ENCODE measurements at regions not wholly inside any gene's neighbourhood (a gene's known extent, or its start where the extent isn't known, plus 50 kb on each side); places are given as distances from the start of the nearest gene placed in this dataset.

DNA sequence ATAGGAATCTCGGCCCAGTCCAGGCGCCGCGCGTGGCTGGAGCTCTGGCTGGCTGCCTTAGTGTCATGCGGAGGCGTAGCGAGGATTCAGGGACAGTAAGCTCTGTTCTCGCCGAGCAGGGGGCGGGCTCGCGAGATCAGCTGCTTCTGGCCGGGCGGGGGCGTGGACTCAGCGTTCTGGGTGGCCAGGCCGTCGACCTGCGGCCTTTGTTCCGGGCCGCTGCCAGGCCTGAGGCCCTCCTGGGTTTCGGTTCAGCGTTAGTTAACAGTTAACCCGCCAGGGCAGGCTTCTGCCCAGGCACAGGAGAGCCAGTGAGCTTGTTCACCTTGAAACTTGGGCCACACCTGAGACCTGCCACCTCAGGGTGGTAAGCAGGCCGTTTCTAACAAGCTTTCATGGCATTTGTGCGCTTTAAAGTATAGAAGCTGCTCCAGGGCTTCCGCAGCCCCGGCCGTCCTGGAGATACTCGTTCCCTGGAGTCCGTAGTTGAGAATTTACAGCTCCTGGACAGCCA is 332.2 kb upstream of the SGCG start:
- TF ChIP-seq, protein P1, sequence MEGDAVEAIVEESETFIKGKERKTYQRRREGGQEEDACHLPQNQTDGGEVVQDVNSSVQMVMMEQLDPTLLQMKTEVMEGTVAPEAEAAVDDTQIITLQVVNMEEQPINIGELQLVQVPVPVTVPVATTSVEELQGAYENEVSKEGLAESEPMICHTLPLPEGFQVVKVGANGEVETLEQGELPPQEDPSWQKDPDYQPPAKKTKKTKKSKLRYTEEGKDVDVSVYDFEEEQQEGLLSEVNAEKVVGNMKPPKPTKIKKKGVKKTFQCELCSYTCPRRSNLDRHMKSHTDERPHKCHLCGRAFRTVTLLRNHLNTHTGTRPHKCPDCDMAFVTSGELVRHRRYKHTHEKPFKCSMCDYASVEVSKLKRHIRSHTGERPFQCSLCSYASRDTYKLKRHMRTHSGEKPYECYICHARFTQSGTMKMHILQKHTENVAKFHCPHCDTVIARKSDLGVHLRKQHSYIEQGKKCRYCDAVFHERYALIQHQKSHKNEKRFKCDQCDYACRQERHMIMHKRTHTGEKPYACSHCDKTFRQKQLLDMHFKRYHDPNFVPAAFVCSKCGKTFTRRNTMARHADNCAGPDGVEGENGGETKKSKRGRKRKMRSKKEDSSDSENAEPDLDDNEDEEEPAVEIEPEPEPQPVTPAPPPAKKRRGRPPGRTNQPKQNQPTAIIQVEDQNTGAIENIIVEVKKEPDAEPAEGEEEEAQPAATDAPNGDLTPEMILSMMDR (IDR thresholded peaks at IDR 0.05) = no peak
- TF ChIP-seq JUND (IDR thresholded peaks at IDR 0.05) = no peak
- TF ChIP-seq SMC3 (IDR thresholded peaks at IDR 0.05; ENCODE audit: low read depth, low read length) = no peak
- no peak for TF ChIP-seq TCF12 (IDR thresholded peaks at IDR 0.05)
- TF ChIP-seq, protein P2, sequence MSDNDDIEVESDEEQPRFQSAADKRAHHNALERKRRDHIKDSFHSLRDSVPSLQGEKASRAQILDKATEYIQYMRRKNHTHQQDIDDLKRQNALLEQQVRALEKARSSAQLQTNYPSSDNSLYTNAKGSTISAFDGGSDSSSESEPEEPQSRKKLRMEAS (IDR thresholded peaks at IDR 0.05; ENCODE audit: low read depth) = no peak
- no peak for TF ChIP-seq GATA2 (CRISPR knock-in tag; IDR thresholded peaks at IDR 0.05)
- TF ChIP-seq RAD21 (IDR thresholded peaks at IDR 0.05; ENCODE audit: low read length) = no peak
- TF ChIP-seq NRF1 (IDR thresholded peaks at IDR 0.05; ENCODE audit: low read depth, low read length) = no peak
- TF ChIP-seq, protein P3, sequence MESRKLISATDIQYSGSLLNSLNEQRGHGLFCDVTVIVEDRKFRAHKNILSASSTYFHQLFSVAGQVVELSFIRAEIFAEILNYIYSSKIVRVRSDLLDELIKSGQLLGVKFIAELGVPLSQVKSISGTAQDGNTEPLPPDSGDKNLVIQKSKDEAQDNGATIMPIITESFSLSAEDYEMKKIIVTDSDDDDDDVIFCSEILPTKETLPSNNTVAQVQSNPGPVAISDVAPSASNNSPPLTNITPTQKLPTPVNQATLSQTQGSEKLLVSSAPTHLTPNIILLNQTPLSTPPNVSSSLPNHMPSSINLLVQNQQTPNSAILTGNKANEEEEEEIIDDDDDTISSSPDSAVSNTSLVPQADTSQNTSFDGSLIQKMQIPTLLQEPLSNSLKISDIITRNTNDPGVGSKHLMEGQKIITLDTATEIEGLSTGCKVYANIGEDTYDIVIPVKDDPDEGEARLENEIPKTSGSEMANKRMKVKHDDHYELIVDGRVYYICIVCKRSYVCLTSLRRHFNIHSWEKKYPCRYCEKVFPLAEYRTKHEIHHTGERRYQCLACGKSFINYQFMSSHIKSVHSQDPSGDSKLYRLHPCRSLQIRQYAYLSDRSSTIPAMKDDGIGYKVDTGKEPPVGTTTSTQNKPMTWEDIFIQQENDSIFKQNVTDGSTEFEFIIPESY (IDR thresholded peaks at IDR 0.05; ENCODE audit: borderline replicate concordance, low read depth) = no peak
- TF ChIP-seq FOXM1 (IDR thresholded peaks at IDR 0.05; ENCODE audit: low read depth) = no peak
- TF ChIP-seq POLR2AphosphoS5 (IDR thresholded peaks at IDR 0.05; ENCODE audit: low read depth, low read length) = no peak
- no peak for TF ChIP-seq TEAD4 (IDR thresholded peaks at IDR 0.05; ENCODE audit: borderline replicate concordance, insufficient read depth)
- TF ChIP-seq, protein P4, sequence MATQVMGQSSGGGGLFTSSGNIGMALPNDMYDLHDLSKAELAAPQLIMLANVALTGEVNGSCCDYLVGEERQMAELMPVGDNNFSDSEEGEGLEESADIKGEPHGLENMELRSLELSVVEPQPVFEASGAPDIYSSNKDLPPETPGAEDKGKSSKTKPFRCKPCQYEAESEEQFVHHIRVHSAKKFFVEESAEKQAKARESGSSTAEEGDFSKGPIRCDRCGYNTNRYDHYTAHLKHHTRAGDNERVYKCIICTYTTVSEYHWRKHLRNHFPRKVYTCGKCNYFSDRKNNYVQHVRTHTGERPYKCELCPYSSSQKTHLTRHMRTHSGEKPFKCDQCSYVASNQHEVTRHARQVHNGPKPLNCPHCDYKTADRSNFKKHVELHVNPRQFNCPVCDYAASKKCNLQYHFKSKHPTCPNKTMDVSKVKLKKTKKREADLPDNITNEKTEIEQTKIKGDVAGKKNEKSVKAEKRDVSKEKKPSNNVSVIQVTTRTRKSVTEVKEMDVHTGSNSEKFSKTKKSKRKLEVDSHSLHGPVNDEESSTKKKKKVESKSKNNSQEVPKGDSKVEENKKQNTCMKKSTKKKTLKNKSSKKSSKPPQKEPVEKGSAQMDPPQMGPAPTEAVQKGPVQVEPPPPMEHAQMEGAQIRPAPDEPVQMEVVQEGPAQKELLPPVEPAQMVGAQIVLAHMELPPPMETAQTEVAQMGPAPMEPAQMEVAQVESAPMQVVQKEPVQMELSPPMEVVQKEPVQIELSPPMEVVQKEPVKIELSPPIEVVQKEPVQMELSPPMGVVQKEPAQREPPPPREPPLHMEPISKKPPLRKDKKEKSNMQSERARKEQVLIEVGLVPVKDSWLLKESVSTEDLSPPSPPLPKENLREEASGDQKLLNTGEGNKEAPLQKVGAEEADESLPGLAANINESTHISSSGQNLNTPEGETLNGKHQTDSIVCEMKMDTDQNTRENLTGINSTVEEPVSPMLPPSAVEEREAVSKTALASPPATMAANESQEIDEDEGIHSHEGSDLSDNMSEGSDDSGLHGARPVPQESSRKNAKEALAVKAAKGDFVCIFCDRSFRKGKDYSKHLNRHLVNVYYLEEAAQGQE (IDR thresholded peaks at IDR 0.05; ENCODE audit: low read depth, low read length) = no peak
- no peak for TF ChIP-seq MEF2A (IDR thresholded peaks at IDR 0.05; ENCODE audit: borderline replicate concordance, low read depth)

Data from SK-N-SH (cell line).